ENCODE measurements at regions not wholly inside any gene's neighbourhood (a gene's known extent, or its start where the extent isn't known, plus 50 kb on each side); places are given as distances from the start of the nearest gene placed in this dataset.

GRCh38 chr18:56224669-56225561 lies 413.5 kb downstream of the TXNL1 start:
- DNase-seq (ENCODE audit: low read depth in 2 of 2), result no peak

GRCh38 chr18:56221195-56222065 lies 417.0 kb downstream of the TXNL1 start:
- DNase-seq (ENCODE audit: low read depth in 2 of 2), result no peak

GRCh38 chr18:56217406-56217805 lies 421.0 kb downstream of the TXNL1 start:
- no peak for DNase-seq (ENCODE audit: low read depth in 2 of 2)

- DNase-seq (ENCODE audit: low read depth in 2 of 2), result no peak
These were observed 423.7 kb downstream of the TXNL1 start for GRCh38 chr18:56214706-56215105.

- DNase-seq (ENCODE audit: low read depth in 2 of 2), result no peak
These were observed 427.9 kb downstream of the TXNL1 start for GRCh38 chr18:56210520-56210919.

GRCh38 chr18:56207989-56208388 lies 430.4 kb downstream of the TXNL1 start:
- no peak for DNase-seq (ENCODE audit: low read depth in 2 of 2)

GRCh38 chr18:56204052-56204451 lies 434.3 kb downstream of the TXNL1 start:
- DNase-seq (ENCODE audit: low read depth in 2 of 2), result no peak

GRCh38 chr18:56202678-56203077 lies 435.7 kb downstream of the TXNL1 start:
- DNase-seq (ENCODE audit: low read depth in 2 of 2), result peak in 1 of 2 donors; percentile 19

- peak in 1 of 2 donors; percentile 85 for DNase-seq (ENCODE audit: low read depth in 2 of 2)
These were observed 437.9 kb downstream of the TXNL1 start for GRCh38 chr18:56200381-56200911.

- DNase-seq (ENCODE audit: low read depth in 2 of 2), result peak; percentile 54 to 79
These were observed 438.6 kb downstream of the TXNL1 start for GRCh38 chr18:56199580-56200330.

- peak; percentile 28 to 62 for DNase-seq (ENCODE audit: low read depth in 2 of 2)
These were observed 441.0 kb downstream of the TXNL1 start for GRCh38 chr18:56197241-56197859.

- no peak for DNase-seq (ENCODE audit: low read depth in 2 of 2)
These were observed 441.7 kb downstream of the TXNL1 start for GRCh38 chr18:56196495-56197225.

- no peak for DNase-seq (ENCODE audit: low read depth in 2 of 2)
These were observed 447.1 kb downstream of the TXNL1 start for GRCh38 chr18:56191334-56191733.

- no peak for DNase-seq (ENCODE audit: low read depth in 2 of 2)
These were observed 448.8 kb downstream of the TXNL1 start for GRCh38 chr18:56189615-56190014.

GRCh38 chr18:56188529-56189275 lies 449.7 kb downstream of the TXNL1 start:
- DNase-seq (ENCODE audit: low read depth in 2 of 2), result no peak

- DNase-seq (ENCODE audit: low read depth in 2 of 2), result no peak
These were observed 452.1 kb downstream of the TXNL1 start for GRCh38 chr18:56186319-56186718.

GRCh38 chr18:56185126-56185525 lies 453.3 kb downstream of the TXNL1 start:
- DNase-seq (ENCODE audit: low read depth in 2 of 2), result no peak

- DNase-seq (ENCODE audit: low read depth in 2 of 2), result no peak
These were observed 461.6 kb downstream of the TXNL1 start for GRCh38 chr18:56176751-56177150.

- no peak for DNase-seq (ENCODE audit: low read depth in 2 of 2)
These were observed 462.9 kb downstream of the TXNL1 start for GRCh38 chr18:56175330-56176001.

Measured in lung microvascular endothelial cell (primary cell).